H1 (cell line): ENCODE measurements at regions not wholly inside any gene's neighbourhood (a gene's known extent, or its start where the extent isn't known, plus 50 kb on each side); places are given as distances from the start of the nearest gene placed in this dataset.

ENCODE experiments used
- USF2 ChIP-seq: IDR thresholded peaks from 2 replicates; pipeline ENCODE4 v1.6.1; 2011; ENCODE audit warnings: low read length, improper control_type of control experiment

GRCh38 chr14:61941421-61942150 lies 179.4 kb downstream of the SNAPC1 start (continued):
- TF ChIP-seq USF2 = no peak
- TF ChIP-seq, all 59 proteins: peak for 0
